HCT116 (cell line): ENCODE measurements at regions not wholly inside any gene's neighbourhood (a gene's known extent, or its start where the extent isn't known, plus 50 kb on each side); places are given as distances from the start of the nearest gene placed in this dataset.

Source experiments
- EZH2 ChIP-seq: fragments of 200-600 bp; sonication (generic); IDR thresholded peaks from 2 replicates; pipeline ENCODE4 v1.6.1; 2017; ENCODE audit warnings: antibody characterized with exemption, mixed run types
- EZH2phosphoT487 ChIP-seq: fragments of 200-600 bp; IDR thresholded peaks from 2 replicates; pipeline ENCODE4 v1.6.1; 2018; ENCODE audit warnings: antibody characterized with exemption, borderline replicate concordance
- POLR2A ChIP-seq: IDR thresholded peaks from 2 replicates; pipeline ENCODE4 v1.7.0; 2011; ENCODE audit warnings: borderline replicate concordance; ENCODE audit not compliant: insufficient read depth, insufficient read length; ENCODE audit errors: extremely low read depth
- POLR2AphosphoS5 ChIP-seq: IDR thresholded peaks from 2 replicates; pipeline ENCODE4 v1.6.1; 2011; ENCODE audit warnings: mild to moderate bottlenecking, low read depth, low read length, moderate library complexity
- SRF ChIP-seq: IDR thresholded peaks from 2 replicates; pipeline ENCODE4 v1.6.1; 2012; ENCODE audit warnings: low read depth
- YY1 ChIP-seq: IDR thresholded peaks from 2 replicates; pipeline ENCODE4 v1.6.1; 2011; ENCODE audit warnings: low read length, low read depth, moderate library complexity, mild to moderate bottlenecking; ENCODE audit not compliant: insufficient replicate concordance; ENCODE audit errors: extremely low read depth
- ZFX ChIP-seq: fragments of 450-650 bp; IDR thresholded peaks from 2 replicates; pipeline ENCODE4 v1.6.1; 2017
- TF ChIP-seq, protein P1 (sequence below), 3 experiments: fragments of 200-600 bp in 1 of 3; sonication (generic) in 1 of 3; IDR thresholded peaks in 2 of 3; conservative IDR thresholded peaks in 1 of 3; 2 replicates each; pipeline ENCODE4 v1.5.1; 2012 to 2017; ENCODE audit warnings: low read depth in 2 of 3, low read length in 2 of 3, antibody characterized with exemption in 1 of 3, borderline replicate concordance in 1 of 3, control low read depth in 1 of 3, mild to moderate bottlenecking in 1 of 3, mixed read lengths in 1 of 3, mixed run types in 1 of 3, moderate library complexity in 1 of 3; ENCODE audit not compliant: insufficient read depth in 1 of 3

DNA sequence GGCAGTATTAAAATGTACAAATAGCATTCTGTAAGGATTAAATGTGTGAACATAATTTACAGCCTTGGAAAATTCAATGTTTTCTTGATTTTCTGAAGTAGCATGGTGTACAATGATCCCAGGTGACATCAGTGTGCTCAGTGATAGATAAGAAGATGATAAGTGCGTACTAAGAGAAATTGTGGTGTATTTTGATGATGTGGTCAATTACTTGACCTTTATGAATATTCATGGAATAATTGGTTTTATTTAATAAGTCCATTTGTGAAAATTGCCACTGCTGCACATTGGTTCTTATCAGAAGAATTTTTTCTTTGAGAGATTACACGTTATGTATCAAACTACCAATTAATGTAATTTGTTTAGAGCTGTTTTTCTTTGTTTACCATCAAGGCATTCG, 128.8 kb downstream of the FOXG1 start:
- TF ChIP-seq EZH2phosphoT487 (no peak), POLR2A (no peak), YY1 (no peak), POLR2AphosphoS5 (no peak), SRF (no peak), ZFX (no peak), EZH2 (no peak)
- TF ChIP-seq, protein P1, sequence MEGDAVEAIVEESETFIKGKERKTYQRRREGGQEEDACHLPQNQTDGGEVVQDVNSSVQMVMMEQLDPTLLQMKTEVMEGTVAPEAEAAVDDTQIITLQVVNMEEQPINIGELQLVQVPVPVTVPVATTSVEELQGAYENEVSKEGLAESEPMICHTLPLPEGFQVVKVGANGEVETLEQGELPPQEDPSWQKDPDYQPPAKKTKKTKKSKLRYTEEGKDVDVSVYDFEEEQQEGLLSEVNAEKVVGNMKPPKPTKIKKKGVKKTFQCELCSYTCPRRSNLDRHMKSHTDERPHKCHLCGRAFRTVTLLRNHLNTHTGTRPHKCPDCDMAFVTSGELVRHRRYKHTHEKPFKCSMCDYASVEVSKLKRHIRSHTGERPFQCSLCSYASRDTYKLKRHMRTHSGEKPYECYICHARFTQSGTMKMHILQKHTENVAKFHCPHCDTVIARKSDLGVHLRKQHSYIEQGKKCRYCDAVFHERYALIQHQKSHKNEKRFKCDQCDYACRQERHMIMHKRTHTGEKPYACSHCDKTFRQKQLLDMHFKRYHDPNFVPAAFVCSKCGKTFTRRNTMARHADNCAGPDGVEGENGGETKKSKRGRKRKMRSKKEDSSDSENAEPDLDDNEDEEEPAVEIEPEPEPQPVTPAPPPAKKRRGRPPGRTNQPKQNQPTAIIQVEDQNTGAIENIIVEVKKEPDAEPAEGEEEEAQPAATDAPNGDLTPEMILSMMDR (IDR thresholded peaks at IDR 0.05 in 2 of 3, conservative IDR thresholded peaks at IDR 0.05 in 1 of 3; ENCODE audit: borderline replicate concordance in 1 of 3, insufficient read depth in 1 of 3, low read depth in 2 of 3, low read length in 2 of 3) = no peak
